Activated CD8-positive, alpha-beta T cell treated with anti-CD3 and anti-CD28 coated beads for 36 hours (primary cell): ENCODE measurements at regions not wholly inside any gene's neighbourhood (a gene's known extent, or its start where the extent isn't known, plus 50 kb on each side); places are given as distances from the start of the nearest gene placed in this dataset.

Source experiments
- ATAC-seq: fragments of 200-7000 bp; cut with Tn5 transposase; one replicate; pipeline ENCODE4 v1.10.0; 2021; ENCODE audit warnings: mild to moderate bottlenecking, moderate library complexity
- CTCF ChIA-PET: fragments of 350-600 bp; sonication (Branson Sonifier 250); formaldehyde crosslinking; loops from one replicate; lab custom pipeline; 2021; ENCODE audit warnings: antibody characterized with exemption; lab: Charles Lee
- POLR2A ChIA-PET: fragments of 350-600 bp; sonication (Branson Sonifier 250); formaldehyde crosslinking; loops from one replicate; lab custom pipeline; 2021; ENCODE audit warnings: antibody characterized with exemption; lab: Charles Lee
- DNase-seq: peaks from one replicate; pipeline ENCODE4 v3.0.0-alpha.2; 2020
- H3K27ac Mint-ChIP-seq: one replicate; pipeline ENCODE4 v1.8.0; 2021; ENCODE audit warnings: mild to moderate bottlenecking, mixed read lengths
- H3K27me3 Mint-ChIP-seq: one replicate; pipeline ENCODE4 v1.8.0; 2021; ENCODE audit warnings: mixed read lengths
- H3K36me3 Mint-ChIP-seq: one replicate; pipeline ENCODE4 v1.8.0; 2021; ENCODE audit warnings: low read depth, mixed read lengths
- H3K4me1 Mint-ChIP-seq: one replicate; pipeline ENCODE4 v1.8.0; 2021; ENCODE audit warnings: low read depth, mixed read lengths
- H3K4me3 Mint-ChIP-seq: one replicate; pipeline ENCODE4 v1.8.0; 2021; ENCODE audit warnings: mild to moderate bottlenecking, moderate library complexity, mixed read lengths
- H3K9me3 Mint-ChIP-seq: one replicate; pipeline ENCODE4 v1.8.0; 2021; ENCODE audit warnings: mixed read lengths
- CTCF ChIP-seq: fragments of 200-600 bp; IDR thresholded peaks from one replicate; pipeline ENCODE4 v1.8.0; 2022; ENCODE audit warnings: antibody characterized with exemption, mild to moderate bottlenecking
- intact Hi-C: fragments of 100-400 bp; cut with micrococcal nuclease; formaldehyde crosslinking; loops from one replicate; pipeline ENCODE4 v1.10.0; 2022

- ATAC-seq (no peak), DNase-seq (no peak)
- POLR2A ChIA-PET: no interaction called here
- no peak for TF ChIP-seq CTCF
- no peak overlapping the region for H3K4me3 Mint-ChIP-seq
- H3K27ac Mint-ChIP-seq: no peak overlapping the region
- intact Hi-C loops: no loop called here
- no peaks in the 10 kb centered on the region for H3K4me1 Mint-ChIP-seq
- no peaks in the 10 kb centered on the region for H3K36me3 Mint-ChIP-seq
- H3K27me3 Mint-ChIP-seq: peaks cover 24% of the 10 kb centered on the region
- CTCF ChIA-PET: no interaction called here
- H3K9me3 Mint-ChIP-seq: no peaks in the 10 kb centered on the region
These were observed 246.8 kb downstream of the METTL4 start for GRCh38 chr18:2324459-2324858.

GRCh38 chr18:2325308-2325849 lies 245.9 kb downstream of the METTL4 start:
- ATAC-seq (no peak), DNase-seq (no peak)
- Mint-ChIP-seq H3K27me3 (peaks cover 23% of the 10 kb centered on the region), H3K4me1 (no peaks in the 10 kb centered on the region), H3K9me3 (no peaks in the 10 kb centered on the region), H3K36me3 (no peaks in the 10 kb centered on the region), H3K4me3 (no peak overlapping the region), H3K27ac (no peak overlapping the region)
- intact Hi-C loops: no loop called here
- CTCF ChIA-PET: interaction anchor here (0.6 to 2.1 kb wide), 3 partner anchors 8 to 12 kb away, joined by 3 to 7 read pairs (median 3); no protein-coding TSS in a partner anchor
- POLR2A ChIA-PET: interaction anchor here (0.7 kb wide), 1 partner anchor 10 kb away, joined by 4 read pairs; no protein-coding TSS in a partner anchor
- no peak for TF ChIP-seq CTCF

GRCh38 chr18:2325933-2326332 lies 245.4 kb downstream of the METTL4 start:
- H3K9me3 Mint-ChIP-seq: no peaks in the 10 kb centered on the region
- no peak overlapping the region for H3K27ac Mint-ChIP-seq
- ATAC-seq (no peak), DNase-seq (no peak)
- no peaks in the 10 kb centered on the region for H3K36me3 Mint-ChIP-seq
- no peaks in the 10 kb centered on the region for H3K4me1 Mint-ChIP-seq
- H3K27me3 Mint-ChIP-seq: peaks cover 21% of the 10 kb centered on the region
- ChIA-PET POLR2A (interaction anchor here (0.7 kb wide), 1 partner anchor 10 kb away, joined by 4 read pairs; no protein-coding TSS in a partner anchor), CTCF (interaction anchor here (1.0 to 2.1 kb wide), 2 partner anchors 10 to 11 kb away, joined by 3 to 7 read pairs; no protein-coding TSS in a partner anchor)
- no peak overlapping the region for H3K4me3 Mint-ChIP-seq
- intact Hi-C loops: no loop called here
- no peak for TF ChIP-seq CTCF

GRCh38 chr18:2326999-2327398 lies 244.3 kb downstream of the METTL4 start:
- POLR2A ChIA-PET: no interaction called here
- H3K4me1 Mint-ChIP-seq: no peaks in the 10 kb centered on the region
- H3K27me3 Mint-ChIP-seq: peaks cover 15% of the 10 kb centered on the region

More at GRCh38 chr18:2326999-2327398, 244.3 kb downstream of the METTL4 start:
- Mint-ChIP-seq H3K4me3 (no peak overlapping the region), H3K27ac (no peak overlapping the region), H3K9me3 (no peaks in the 10 kb centered on the region), H3K36me3 (no peaks in the 10 kb centered on the region)
- no peak for ATAC-seq
- CTCF ChIA-PET: interaction anchor here (0.6 to 2.1 kb wide), 2 partner anchors 9 to 13 kb away, joined by 3 to 7 read pairs; no protein-coding TSS in a partner anchor
- intact Hi-C loops: no loop called here
- TF ChIP-seq CTCF: no peak
- no peak for DNase-seq
